ENCODE measurements at regions not wholly inside any gene's neighbourhood (a gene's known extent, or its start where the extent isn't known, plus 50 kb on each side); places are given as distances from the start of the nearest gene placed in this dataset.

GRCh38 chr4:10971800-10972401 is 287.3 kb upstream of the CLNK start:
- Histone ChIP-seq H3K36me3 (ENCODE audit: control insufficient read depth, insufficient read depth, low read length) (no peaks in the 10 kb centered on the region), H3K27me3 (ENCODE audit: control insufficient read depth, insufficient read depth, low read length) (no peaks in the 10 kb centered on the region), H3K4me3 (ENCODE audit: low read depth, low read length) (no peak overlapping the region)
- TF ChIP-seq, protein P1, sequence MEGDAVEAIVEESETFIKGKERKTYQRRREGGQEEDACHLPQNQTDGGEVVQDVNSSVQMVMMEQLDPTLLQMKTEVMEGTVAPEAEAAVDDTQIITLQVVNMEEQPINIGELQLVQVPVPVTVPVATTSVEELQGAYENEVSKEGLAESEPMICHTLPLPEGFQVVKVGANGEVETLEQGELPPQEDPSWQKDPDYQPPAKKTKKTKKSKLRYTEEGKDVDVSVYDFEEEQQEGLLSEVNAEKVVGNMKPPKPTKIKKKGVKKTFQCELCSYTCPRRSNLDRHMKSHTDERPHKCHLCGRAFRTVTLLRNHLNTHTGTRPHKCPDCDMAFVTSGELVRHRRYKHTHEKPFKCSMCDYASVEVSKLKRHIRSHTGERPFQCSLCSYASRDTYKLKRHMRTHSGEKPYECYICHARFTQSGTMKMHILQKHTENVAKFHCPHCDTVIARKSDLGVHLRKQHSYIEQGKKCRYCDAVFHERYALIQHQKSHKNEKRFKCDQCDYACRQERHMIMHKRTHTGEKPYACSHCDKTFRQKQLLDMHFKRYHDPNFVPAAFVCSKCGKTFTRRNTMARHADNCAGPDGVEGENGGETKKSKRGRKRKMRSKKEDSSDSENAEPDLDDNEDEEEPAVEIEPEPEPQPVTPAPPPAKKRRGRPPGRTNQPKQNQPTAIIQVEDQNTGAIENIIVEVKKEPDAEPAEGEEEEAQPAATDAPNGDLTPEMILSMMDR (IDR thresholded peaks at IDR 0.05; ENCODE audit: insufficient read depth, low read length, poor library complexity, severe bottlenecking), result no peak
- DNase-seq (ENCODE audit: low read depth), result no peak

DNA sequence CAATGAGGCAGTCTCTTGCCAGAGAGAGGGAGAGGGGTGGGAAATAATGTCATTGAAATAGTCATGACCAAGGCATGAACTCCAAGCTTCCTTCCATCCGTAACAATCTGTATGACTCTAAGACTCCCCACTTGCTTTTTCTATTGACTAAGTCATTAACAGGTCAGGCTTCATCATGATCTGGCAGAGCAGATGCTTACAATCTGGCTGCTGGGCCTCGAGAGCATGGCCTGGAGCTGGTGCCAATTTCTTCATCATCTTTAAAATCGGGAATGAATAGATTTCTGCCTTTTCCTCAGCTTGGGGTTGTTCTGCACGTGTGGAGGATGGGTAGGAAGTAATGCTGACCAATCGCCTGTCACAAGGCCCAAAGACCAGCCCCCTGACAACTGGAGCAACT is 280.6 kb upstream of the CLNK start:
- H3K36me3 ChIP-seq (ENCODE audit: control insufficient read depth, insufficient read depth, low read length), result no peaks in the 10 kb centered on the region
- H3K4me3 ChIP-seq (ENCODE audit: low read depth, low read length), result no peak overlapping the region
- TF ChIP-seq, protein P1 (IDR thresholded peaks at IDR 0.05; ENCODE audit: insufficient read depth, low read length, poor library complexity, severe bottlenecking), result no peak
- no peak for DNase-seq (ENCODE audit: low read depth)
- no peaks in the 10 kb centered on the region for H3K27me3 ChIP-seq (ENCODE audit: control insufficient read depth, insufficient read depth, low read length)

- no peak overlapping the region for H3K4me3 ChIP-seq (ENCODE audit: low read depth, low read length)
- no peaks in the 10 kb centered on the region for H3K27me3 ChIP-seq (ENCODE audit: control insufficient read depth, insufficient read depth, low read length)
- no peaks in the 10 kb centered on the region for H3K36me3 ChIP-seq (ENCODE audit: control insufficient read depth, insufficient read depth, low read length)
- TF ChIP-seq, protein P1 (IDR thresholded peaks at IDR 0.05; ENCODE audit: insufficient read depth, low read length, poor library complexity, severe bottlenecking), result no peak
- no peak for DNase-seq (ENCODE audit: low read depth)
These were observed 279.6 kb upstream of the CLNK start for GRCh38 chr4:10963958-10964703.

- Histone ChIP-seq H3K36me3 (ENCODE audit: control insufficient read depth, insufficient read depth, low read length) (no peaks in the 10 kb centered on the region), H3K27me3 (ENCODE audit: control insufficient read depth, insufficient read depth, low read length) (no peaks in the 10 kb centered on the region), H3K4me3 (ENCODE audit: low read depth, low read length) (no peak overlapping the region)
- no peak for DNase-seq (ENCODE audit: low read depth)
- TF ChIP-seq, protein P1 (IDR thresholded peaks at IDR 0.05; ENCODE audit: insufficient read depth, low read length, poor library complexity, severe bottlenecking), result no peak
These were observed 278.7 kb upstream of the CLNK start for GRCh38 chr4:10963241-10963640.

DNA sequence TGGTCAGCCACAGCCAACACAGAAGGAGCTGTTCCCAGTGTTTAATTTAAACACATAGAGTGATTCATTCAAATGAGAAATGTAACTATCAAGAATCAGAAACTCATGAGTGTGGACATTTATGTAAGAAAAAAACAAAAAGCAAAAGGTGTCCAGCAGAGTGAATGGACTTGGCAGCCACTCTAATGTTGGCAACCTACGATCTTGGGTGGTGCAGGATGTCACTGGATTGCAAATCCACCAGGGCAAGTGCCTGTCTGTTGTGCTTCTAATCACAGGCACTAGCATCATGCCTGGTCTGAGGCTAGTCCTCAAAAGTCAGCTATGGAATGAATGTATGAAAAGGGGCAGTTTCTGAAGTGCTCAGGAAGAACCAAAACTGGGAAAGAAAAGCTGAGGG is 277.7 kb upstream of the CLNK start:
- DNase-seq (ENCODE audit: low read depth), result no peak
- Histone ChIP-seq H3K4me3 (ENCODE audit: low read depth, low read length) (no peak overlapping the region), H3K27me3 (ENCODE audit: control insufficient read depth, insufficient read depth, low read length) (no peaks in the 10 kb centered on the region), H3K36me3 (ENCODE audit: control insufficient read depth, insufficient read depth, low read length) (no peaks in the 10 kb centered on the region)
- TF ChIP-seq, protein P1 (IDR thresholded peaks at IDR 0.05; ENCODE audit: insufficient read depth, low read length, poor library complexity, severe bottlenecking), result no peak

Measured in kidney epithelial cell (primary cell).